PC-9 (cell line): ENCODE measurements at regions not wholly inside any gene's neighbourhood (a gene's known extent, or its start where the extent isn't known, plus 50 kb on each side); places are given as distances from the start of the nearest gene placed in this dataset.

Source experiments
- CTCF ChIP-seq: fragments of 200-600 bp; sonication (generic); conservative IDR thresholded peaks from 2 replicates; pipeline ENCODE4 v1.6.1; 2017; ENCODE audit warnings: mixed run types, antibody characterized with exemption, mild to moderate bottlenecking, moderate library complexity
- EZH2 ChIP-seq: fragments of 200-600 bp; sonication (generic); IDR thresholded peaks from 2 replicates; pipeline ENCODE4 v1.8.0; 2017; ENCODE audit warnings: antibody characterized with exemption, low read depth

GRCh38 chr1:80799457-80799856 is 1001.3 kb upstream of the ADGRL2 start:
- TF ChIP-seq CTCF: no peak
- no peak for TF ChIP-seq EZH2
